ENCODE measurements at regions not wholly inside any gene's neighbourhood (a gene's known extent, or its start where the extent isn't known, plus 50 kb on each side); places are given as distances from the start of the nearest gene placed in this dataset.

- no peak for DNase-seq
Observed at GRCh38 chr10:3622845-3623621, 162.0 kb downstream of the KLF6 start.

- peak in 1 of 3 donors; percentile 29 for DNase-seq
Observed at GRCh38 chr10:3622427-3622826, 162.6 kb downstream of the KLF6 start.

GRCh38 chr10:3620818-3621217, 164.2 kb downstream of the KLF6 start:
- DNase-seq: no peak

- no peak for DNase-seq
Observed at GRCh38 chr10:3619241-3619640, 165.8 kb downstream of the KLF6 start.

GRCh38 chr10:3616880-3617279, 168.1 kb downstream of the KLF6 start:
- no peak for DNase-seq

- no peak for DNase-seq
Observed at GRCh38 chr10:3613318-3613717, 171.7 kb downstream of the KLF6 start.

- DNase-seq: peak in 1 of 3 donors; percentile 21
Observed at GRCh38 chr10:3612183-3613001, 172.6 kb downstream of the KLF6 start.

GRCh38 chr10:3606309-3606708, 178.7 kb downstream of the KLF6 start:
- no peak for DNase-seq

GRCh38 chr10:3605882-3606281, 179.1 kb downstream of the KLF6 start:
- peak in 1 of 3 donors; percentile 36 for DNase-seq

- DNase-seq: peak; percentile 31 to 69 (median 40)
Observed at GRCh38 chr10:3595736-3596135, 189.3 kb downstream of the KLF6 start.

GRCh38 chr10:3593611-3594010, 191.4 kb downstream of the KLF6 start:
- no peak for DNase-seq

- no peak for DNase-seq
Observed at GRCh38 chr10:3592424-3592823, 192.6 kb downstream of the KLF6 start.

GRCh38 chr10:3588816-3589215, 196.2 kb downstream of the KLF6 start:
- DNase-seq: no peak

GRCh38 chr10:3588346-3588745, 196.7 kb downstream of the KLF6 start:
- no peak for DNase-seq

- no peak for DNase-seq
Observed at GRCh38 chr10:3584926-3585784, 199.9 kb downstream of the KLF6 start.

- no peak for DNase-seq
Observed at GRCh38 chr10:3580565-3580964, 204.4 kb downstream of the KLF6 start.

GRCh38 chr10:3579845-3580244, 205.2 kb downstream of the KLF6 start:
- no peak for DNase-seq

GRCh38 chr10:3578682-3579081, 206.3 kb downstream of the KLF6 start:
- no peak for DNase-seq

- no peak for DNase-seq
Observed at GRCh38 chr10:3578159-3578558, 206.8 kb downstream of the KLF6 start.

GRCh38 chr10:3574451-3574850, 210.6 kb downstream of the KLF6 start:
- DNase-seq: no peak

- DNase-seq: no peak
Observed at GRCh38 chr10:3573498-3573897, 211.5 kb downstream of the KLF6 start.

GRCh38 chr10:3571310-3571825, 213.6 kb downstream of the KLF6 start:
- no peak for DNase-seq

- no peak for DNase-seq
Observed at GRCh38 chr10:3570855-3571266, 214.1 kb downstream of the KLF6 start.

Measured in suppressor macrophage treated with lipopolysaccharide for 1 hour (primary cell).